OCI-LY1 (cell line): ENCODE measurements at regions not wholly inside any gene's neighbourhood (a gene's known extent, or its start where the extent isn't known, plus 50 kb on each side); places are given as distances from the start of the nearest gene placed in this dataset.

ENCODE experiments used
- H2AFZ ChIP-seq: fragments of 200-600 bp; sonication (generic), shearing (Covaris generic); 2 replicates; pipeline ENCODE4 v1.6.0; 2014; ENCODE audit warnings: antibody characterized with exemption, mild to moderate bottlenecking, low read length
- H3F3A ChIP-seq: fragments of 200-600 bp; sonication (generic), shearing (Covaris generic); 2 replicates; pipeline ENCODE4 v1.6.0; 2014; ENCODE audit warnings: mild to moderate bottlenecking, antibody characterized with exemption, low read length, moderate library complexity; ENCODE audit not compliant: insufficient read depth
- H3K27ac ChIP-seq: fragments of 200-600 bp; sonication (generic); 2 replicates; pipeline ENCODE4 v1.5.1; 2014; ENCODE audit warnings: low read length, mixed run types, mild to moderate bottlenecking, low read depth; ENCODE audit not compliant: poor library complexity, severe bottlenecking
- H3K27me3 ChIP-seq: fragments of 200-600 bp; sonication (generic); 2 replicates; pipeline ENCODE4 v1.6.0; 2014; ENCODE audit warnings: antibody characterized with exemption, mild to moderate bottlenecking, low read length, moderate library complexity; ENCODE audit not compliant: insufficient read depth
- H3K36me3 ChIP-seq: fragments of 200-600 bp; sonication (generic); 2 replicates; pipeline ENCODE4 v1.6.1; 2014; ENCODE audit warnings: mild to moderate bottlenecking, antibody characterized with exemption, low read length, moderate library complexity, mixed read lengths; ENCODE audit not compliant: insufficient read depth
- H3K4me1 ChIP-seq: fragments of 200-600 bp; sonication (generic); 2 replicates; pipeline ENCODE4 v1.5.1; 2014; ENCODE audit warnings: mild to moderate bottlenecking, low read length, moderate library complexity; ENCODE audit not compliant: insufficient read depth, severe bottlenecking
- H3K4me2 ChIP-seq: fragments of 200-600 bp; sonication (generic), shearing (Covaris generic); 2 replicates; pipeline ENCODE4 v1.6.1; 2014; ENCODE audit warnings: low read length
- H3K4me3 ChIP-seq: fragments of 200-600 bp; sonication (generic); 2 replicates; pipeline ENCODE4 v1.5.1; 2014; ENCODE audit warnings: low read length, low read depth, mild to moderate bottlenecking, mixed read lengths; ENCODE audit not compliant: poor library complexity, severe bottlenecking
- H3K79me2 ChIP-seq: fragments of 200-600 bp; shearing (Covaris generic); 2 replicates; pipeline ENCODE4 v1.6.1; 2016; ENCODE audit warnings: mixed run types, low read length, mixed read lengths; ENCODE audit not compliant: insufficient read depth
- H3K9ac ChIP-seq: fragments of 200-600 bp; sonication (generic), shearing (Covaris generic); 2 replicates; pipeline ENCODE4 v1.6.1; 2014; ENCODE audit warnings: mild to moderate bottlenecking, low read length, mixed read lengths
- H3K9me2 ChIP-seq: fragments of 200-600 bp; sonication (generic), shearing (Covaris generic); 2 replicates; pipeline ENCODE4 v1.6.1; 2014; ENCODE audit warnings: low read depth, mild to moderate bottlenecking, low read length, mixed read lengths
- H3K9me3 ChIP-seq: fragments of 200-600 bp; shearing (Covaris generic); 2 replicates; pipeline ENCODE4 v1.6.1; 2014; ENCODE audit warnings: low read length, mixed read lengths
- H4K20me1 ChIP-seq: fragments of 200-600 bp; sonication (generic), shearing (Covaris generic); 2 replicates; pipeline ENCODE4 v1.6.0; 2016; ENCODE audit warnings: mild to moderate bottlenecking, low read length; ENCODE audit not compliant: insufficient read depth
- EZH2 ChIP-seq: fragments of 200-600 bp; sonication (generic), shearing (Covaris generic); IDR thresholded peaks from 2 replicates; pipeline ENCODE4 v1.8.0; 2017; ENCODE audit warnings: borderline replicate concordance, mixed run types, mild to moderate bottlenecking, antibody characterized with exemption, low read length, moderate library complexity, mixed read lengths
- TF ChIP-seq, protein P1 (sequence below): fragments of 200-600 bp; sonication (generic), shearing (Covaris generic); IDR thresholded peaks from 2 replicates; pipeline ENCODE4 v1.5.1; 2017; ENCODE audit warnings: mild to moderate bottlenecking, antibody characterized with exemption, low read length, moderate library complexity, mixed read lengths

DNA sequence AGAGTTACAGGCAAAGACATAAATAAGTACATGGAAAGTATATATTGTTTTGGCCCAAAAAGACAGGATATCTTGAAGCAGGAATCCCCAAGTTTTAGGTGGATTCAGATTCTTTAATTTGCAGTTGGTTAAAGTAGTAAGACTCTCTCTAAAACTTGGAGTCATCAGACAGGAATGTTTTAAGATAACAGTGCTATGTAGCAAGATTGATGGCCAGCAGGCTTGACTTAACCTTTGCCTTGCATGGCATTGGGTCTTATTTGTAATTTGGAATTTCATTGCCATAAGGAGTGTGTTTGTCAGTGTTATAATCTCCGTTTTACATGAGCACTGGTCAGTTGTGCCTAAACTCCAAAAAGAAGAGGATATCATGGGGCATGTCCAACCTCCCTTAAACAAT lies 727.6 kb upstream of the CHRM3 start:
- Histone ChIP-seq H3K27ac (no peak overlapping the region), H3K4me3 (no peak overlapping the region), H2AFZ (no peak overlapping the region), H3K9ac (no peak overlapping the region), H3K9me2 (no peaks in the 10 kb centered on the region), H4K20me1 (no peaks in the 10 kb centered on the region), H3K9me3 (no peaks in the 10 kb centered on the region), H3K4me1 (no peaks in the 10 kb centered on the region), H3K27me3 (no peaks in the 10 kb centered on the region), H3F3A (no peaks in the 10 kb centered on the region), H3K79me2 (no peaks in the 10 kb centered on the region), H3K36me3 (no peaks in the 10 kb centered on the region), H3K4me2 (no peak overlapping the region)
- no peak for TF ChIP-seq EZH2
- TF ChIP-seq, protein P1, sequence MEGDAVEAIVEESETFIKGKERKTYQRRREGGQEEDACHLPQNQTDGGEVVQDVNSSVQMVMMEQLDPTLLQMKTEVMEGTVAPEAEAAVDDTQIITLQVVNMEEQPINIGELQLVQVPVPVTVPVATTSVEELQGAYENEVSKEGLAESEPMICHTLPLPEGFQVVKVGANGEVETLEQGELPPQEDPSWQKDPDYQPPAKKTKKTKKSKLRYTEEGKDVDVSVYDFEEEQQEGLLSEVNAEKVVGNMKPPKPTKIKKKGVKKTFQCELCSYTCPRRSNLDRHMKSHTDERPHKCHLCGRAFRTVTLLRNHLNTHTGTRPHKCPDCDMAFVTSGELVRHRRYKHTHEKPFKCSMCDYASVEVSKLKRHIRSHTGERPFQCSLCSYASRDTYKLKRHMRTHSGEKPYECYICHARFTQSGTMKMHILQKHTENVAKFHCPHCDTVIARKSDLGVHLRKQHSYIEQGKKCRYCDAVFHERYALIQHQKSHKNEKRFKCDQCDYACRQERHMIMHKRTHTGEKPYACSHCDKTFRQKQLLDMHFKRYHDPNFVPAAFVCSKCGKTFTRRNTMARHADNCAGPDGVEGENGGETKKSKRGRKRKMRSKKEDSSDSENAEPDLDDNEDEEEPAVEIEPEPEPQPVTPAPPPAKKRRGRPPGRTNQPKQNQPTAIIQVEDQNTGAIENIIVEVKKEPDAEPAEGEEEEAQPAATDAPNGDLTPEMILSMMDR = no peak

DNA sequence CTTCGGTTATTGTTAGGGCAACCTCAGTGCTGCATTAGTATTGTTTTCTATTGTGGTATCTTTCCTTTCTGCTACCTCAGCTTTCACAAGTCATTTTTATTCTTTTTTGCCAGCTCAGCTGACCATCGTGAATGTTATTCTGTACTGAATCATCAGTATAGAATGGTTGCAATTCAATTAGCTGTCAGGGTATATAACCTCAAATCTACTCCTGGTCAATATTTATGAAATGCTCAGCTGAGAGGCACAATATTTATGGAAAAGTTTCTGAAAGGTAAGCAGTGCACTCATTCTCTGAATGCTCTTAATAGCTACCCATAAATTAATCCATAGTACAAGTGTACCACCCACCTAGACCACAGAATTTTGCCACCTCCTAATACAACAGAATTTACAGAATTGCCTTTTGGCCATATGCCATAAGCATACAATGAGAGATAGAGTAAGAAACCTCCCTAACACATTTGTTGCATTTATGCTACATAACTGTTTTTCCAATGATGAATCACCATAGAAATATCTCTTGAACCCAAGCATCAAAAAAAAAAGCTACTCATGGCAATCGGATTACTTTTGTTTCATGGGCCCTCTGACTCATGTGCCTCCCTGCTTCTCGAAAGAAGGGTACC lies 732.6 kb upstream of the CHRM3 start:
- no peaks in the 10 kb centered on the region for H3K9me3 ChIP-seq
- no peak overlapping the region for H3K4me3 ChIP-seq
- H3K36me3 ChIP-seq = no peaks in the 10 kb centered on the region
- H3K79me2 ChIP-seq = no peaks in the 10 kb centered on the region
- H3K27ac ChIP-seq = no peak overlapping the region
- no peak overlapping the region for H3K4me2 ChIP-seq
- H3F3A ChIP-seq = no peaks in the 10 kb centered on the region
- TF ChIP-seq, protein P1 = no peak
- no peak for TF ChIP-seq EZH2
- no peaks in the 10 kb centered on the region for H3K27me3 ChIP-seq
- no peaks in the 10 kb centered on the region for H3K9me2 ChIP-seq
- H4K20me1 ChIP-seq = no peaks in the 10 kb centered on the region
- no peak overlapping the region for H2AFZ ChIP-seq
- no peak overlapping the region for H3K9ac ChIP-seq
- H3K4me1 ChIP-seq = no peaks in the 10 kb centered on the region

DNA sequence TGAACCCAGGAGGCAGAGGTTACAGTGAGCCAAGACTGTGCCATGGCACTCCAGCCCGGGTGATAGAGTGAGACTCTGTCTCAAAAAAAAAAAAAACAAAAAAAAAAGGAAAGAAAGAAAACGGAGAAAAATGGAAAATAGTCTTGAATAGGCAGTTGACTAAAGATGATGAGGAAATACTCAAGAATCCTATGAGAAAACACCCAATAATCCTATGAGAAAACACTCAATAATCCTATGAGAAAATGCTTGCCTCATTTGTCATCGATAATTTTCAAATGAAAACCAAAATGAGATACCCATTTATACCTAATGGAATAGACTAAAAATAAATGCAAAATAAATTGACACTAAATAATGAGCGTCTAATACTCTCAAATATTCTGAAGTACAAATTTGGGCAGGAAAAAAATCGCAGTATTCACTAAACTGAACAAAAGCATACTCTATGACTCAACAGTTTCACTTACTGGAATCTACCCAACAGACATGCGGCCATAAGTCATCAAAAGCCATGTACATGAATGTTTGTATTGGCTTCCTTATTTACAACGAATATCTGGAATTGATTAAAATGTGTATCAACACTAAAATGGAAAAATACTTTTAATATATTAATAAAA lies 733.9 kb upstream of the CHRM3 start:
- Histone ChIP-seq H3K9ac (no peak overlapping the region), H3K4me2 (no peak overlapping the region), H3K79me2 (no peaks in the 10 kb centered on the region), H3F3A (no peaks in the 10 kb centered on the region), H2AFZ (no peak overlapping the region), H3K9me2 (no peaks in the 10 kb centered on the region), H3K4me1 (no peaks in the 10 kb centered on the region), H3K27me3 (no peaks in the 10 kb centered on the region), H3K36me3 (no peaks in the 10 kb centered on the region), H3K9me3 (no peaks in the 10 kb centered on the region), H3K4me3 (no peak overlapping the region), H4K20me1 (no peaks in the 10 kb centered on the region), H3K27ac (no peak overlapping the region)
- TF ChIP-seq, protein P1 = no peak
- no peak for TF ChIP-seq EZH2
